SK-N-SH (cell line): ENCODE measurements at regions not wholly inside any gene's neighbourhood (a gene's known extent, or its start where the extent isn't known, plus 50 kb on each side); places are given as distances from the start of the nearest gene placed in this dataset.
A peak's percentile ranks its signal among the peaks of the same experiment; 100 is the strongest.

Source experiments
- CTCF ChIA-PET: fragments of 300-600, 350-600 bp; formaldehyde crosslinking; extraction: SDS; loops from one replicate; lab custom pipeline; 2021; lab: Yijun Ruan, JAX
- POLR2A ChIA-PET: fragments of 350-600 bp; sonication (Branson Sonifier 250); formaldehyde crosslinking; extraction: SDS; loops from one replicate; lab custom pipeline; 2020; ENCODE audit warnings: antibody characterized with exemption, inconsistent platforms; lab: Yijun Ruan, JAX
- DNase-seq: peaks from one replicate; pipeline ENCODE4 v3.0.0; 2012
- H2AFZ ChIP-seq: fragments of 200-600 bp; sonication (generic); 2 replicates; pipeline ENCODE4 v1.8.1; 2016; ENCODE audit warnings: antibody characterized with exemption, mild to moderate bottlenecking, low read depth
- H3F3A ChIP-seq: fragments of 200-600 bp; sonication (generic); replicated peaks from 2 replicates; pipeline ENCODE3; 2016; ENCODE audit warnings: antibody characterized with exemption, mild to moderate bottlenecking; ENCODE audit not compliant: insufficient read depth
- H3K27ac ChIP-seq, 2 experiments: fragments of 200-500 bp in 1 of 2; fragments of 200-600 bp in 1 of 2; sonication (Bioruptor generic) in 1 of 2; sonication (generic), shearing (Covaris generic) in 1 of 2; 2 replicates each; pipeline versions ENCODE4 v1.5.1 to v1.6.1; 2014 to 2016; ENCODE audit warnings: low read depth in 2 of 2, inconsistent platforms in 1 of 2, low read length in 1 of 2, mild to moderate bottlenecking in 1 of 2, mixed read lengths in 1 of 2
- H3K27me3 ChIP-seq: fragments of 200-600 bp; sonication (generic), shearing (Covaris generic); 2 replicates; pipeline ENCODE4 v1.6.1; 2016; ENCODE audit warnings: mixed run types; ENCODE audit not compliant: insufficient read depth
- H3K36me3 ChIP-seq, 2 experiments: fragments of 200-500 bp in 1 of 2; fragments of 200-600 bp in 1 of 2; sonication (Bioruptor generic) in 1 of 2; sonication (generic) in 1 of 2; replicated peaks in 1 of 2; 2 replicates each; pipeline versions ENCODE3 to v1.5.1; 2014 to 2016; ENCODE audit warnings: low read length in 1 of 2, mild to moderate bottlenecking in 1 of 2; ENCODE audit not compliant: insufficient read depth in 2 of 2, control insufficient read depth in 1 of 2
- H3K4me1 ChIP-seq, 2 experiments: fragments of 200-500 bp in 1 of 2; fragments of 200-600 bp in 1 of 2; sonication (Bioruptor generic) in 1 of 2; sonication (generic), shearing (Covaris generic) in 1 of 2; 2 replicates each; pipeline versions ENCODE4 v1.5.1 to v1.6.1; 2014 to 2016; ENCODE audit warnings: low read depth in 1 of 2, low read length in 1 of 2, mixed run types in 1 of 2; ENCODE audit not compliant: insufficient read depth in 2 of 2, control insufficient read depth in 1 of 2
- H3K4me2 ChIP-seq: fragments of 200-600 bp; sonication (generic), shearing (Covaris generic); 2 replicates; pipeline ENCODE4 v1.6.1; 2017; ENCODE audit warnings: mixed run types
- H3K4me3 ChIP-seq, 2 experiments: fragments of 200-500 bp in 1 of 2; fragments of 200-600 bp in 1 of 2; sonication (Bioruptor generic) in 1 of 2; sonication (generic), shearing (Covaris generic) in 1 of 2; 2 replicates each; pipeline versions ENCODE4 v1.5.1 to v1.8.1; 2014 to 2016; ENCODE audit warnings: low read depth in 2 of 2, inconsistent platforms in 1 of 2, low read length in 1 of 2, mild to moderate bottlenecking in 1 of 2, mixed read lengths in 1 of 2, moderate library complexity in 1 of 2
- H3K79me2 ChIP-seq: fragments of 200-600 bp; sonication (generic); 2 replicates; pipeline ENCODE4 v1.8.1; 2017; ENCODE audit warnings: mild to moderate bottlenecking; ENCODE audit not compliant: insufficient read depth
- H3K9ac ChIP-seq: fragments of 200-600 bp; sonication (generic); 2 replicates; pipeline ENCODE4 v1.6.1; 2017; ENCODE audit warnings: mixed run types
- H3K9me2 ChIP-seq: fragments of 200-600 bp; sonication (generic); 2 replicates; pipeline ENCODE4 v1.6.1; 2017; ENCODE audit warnings: mixed run types
- H3K9me3 ChIP-seq: fragments of 200-600 bp; sonication (generic); 2 replicates; pipeline ENCODE4 v1.6.1; 2017; ENCODE audit warnings: mixed run types, mild to moderate bottlenecking, moderate library complexity
- H4K20me1 ChIP-seq: fragments of 200-600 bp; sonication (generic); 2 replicates; pipeline ENCODE4 v1.6.1; 2017; ENCODE audit warnings: mild to moderate bottlenecking, mixed run types; ENCODE audit not compliant: insufficient read depth
- CHD2 ChIP-seq: fragments of 150-350 bp; IDR thresholded peaks from 2 replicates; pipeline ENCODE4 v1.6.1; 2018; ENCODE audit warnings: low read length; ENCODE audit not compliant: partially characterized antibody
- EP300 ChIP-seq, 2 experiments: IDR thresholded peaks; 2 replicates each; pipeline versions ENCODE4 v1.4.0 to v1.6.1; 2012; ENCODE audit warnings: borderline replicate concordance in 1 of 2, low read depth in 1 of 2, low read length in 1 of 2
- FOSL2 ChIP-seq: IDR thresholded peaks from 2 replicates; pipeline ENCODE4 v1.4.0; 2012; ENCODE audit warnings: low read depth, mild to moderate bottlenecking, moderate library complexity, borderline replicate concordance
- FOXJ3 ChIP-seq: sonication (generic); formaldehyde crosslinking; IDR thresholded peaks from 2 replicates; pipeline ENCODE4 v1.5.1; 2020; ENCODE audit warnings: mild to moderate bottlenecking, missing genetic modification reagents
- FOXM1 ChIP-seq: IDR thresholded peaks from 2 replicates; pipeline ENCODE4 v1.4.0; 2012; ENCODE audit warnings: low read depth, mild to moderate bottlenecking
- GABPA ChIP-seq: IDR thresholded peaks from 2 replicates; pipeline ENCODE4 v1.4.0; 2012; ENCODE audit warnings: low read depth, mild to moderate bottlenecking
- GATA2 ChIP-seq: sonication (generic); formaldehyde crosslinking; IDR thresholded peaks from 2 replicates; pipeline ENCODE4 v1.5.0; 2020; ENCODE audit warnings: mild to moderate bottlenecking, missing genetic modification reagents
- JUND ChIP-seq: IDR thresholded peaks from 2 replicates; pipeline ENCODE4 v1.4.0; 2012
- MEF2A ChIP-seq: IDR thresholded peaks from 2 replicates; pipeline ENCODE4 v1.4.0; 2012; ENCODE audit warnings: low read depth, borderline replicate concordance
- NFIC ChIP-seq: IDR thresholded peaks from 2 replicates; pipeline ENCODE4 v1.4.0; 2012; ENCODE audit warnings: borderline replicate concordance
- NRF1 ChIP-seq: IDR thresholded peaks from 2 replicates; pipeline ENCODE4 v1.6.1; 2012; ENCODE audit warnings: low read depth, mild to moderate bottlenecking, low read length
- POLR2AphosphoS5 ChIP-seq: IDR thresholded peaks from 2 replicates; pipeline ENCODE4 v1.6.1; 2012; ENCODE audit warnings: low read depth, low read length
- RAD21 ChIP-seq: IDR thresholded peaks from 2 replicates; pipeline ENCODE4 v1.6.1; 2012; ENCODE audit warnings: mild to moderate bottlenecking, low read length
- RCOR1 ChIP-seq: fragments of 150-350 bp; IDR thresholded peaks from 2 replicates; pipeline ENCODE4 v1.6.1; 2017; ENCODE audit warnings: antibody characterized with exemption, low read length
- REST ChIP-seq: IDR thresholded peaks from 2 replicates; pipeline ENCODE4 v1.6.1; 2012; ENCODE audit warnings: mild to moderate bottlenecking, low read depth, low read length, moderate library complexity
- RXRA ChIP-seq: IDR thresholded peaks from 2 replicates; pipeline ENCODE4 v1.4.0; 2012; ENCODE audit warnings: low read depth, mild to moderate bottlenecking, borderline replicate concordance
- TCF12 ChIP-seq: IDR thresholded peaks from 2 replicates; pipeline ENCODE4 v1.4.0; 2012
- TEAD4 ChIP-seq: IDR thresholded peaks from 2 replicates; pipeline ENCODE4 v1.4.0; 2012; ENCODE audit warnings: mild to moderate bottlenecking, borderline replicate concordance; ENCODE audit not compliant: insufficient read depth
- WGBS: methylation state at CpG from one replicate; pipeline ENCODE4 v1.1.6; 2017; ENCODE audit warnings: low lambda C conversion rate; 5-methylcytosine and 5-hydroxymethylcytosine counted together
- TF ChIP-seq, protein P1 (sequence below): IDR thresholded peaks from 2 replicates; pipeline ENCODE4 v1.4.0; 2012; ENCODE audit warnings: low read depth
- TF ChIP-seq, protein P2 (sequence below): IDR thresholded peaks from 2 replicates; pipeline ENCODE4; 2012

- ChIA-PET CTCF (no interaction called here), POLR2A (no interaction called here)
- WGBS: 100% methylated on average over 3 of the region's 3 CpGs
Observed at GRCh38 chr9:87075537-87075936, 128.2 kb upstream of the GAS1 start.

GRCh38 chr9:87076825-87077224 is 129.5 kb upstream of the GAS1 start:
- POLR2A ChIA-PET: no interaction called here
- 38% methylated on average over 2 of the region's 2 CpGs for WGBS
- CTCF ChIA-PET: no interaction called here

More at GRCh38 chr9:87075537-87075936, 128.2 kb upstream of the GAS1 start:
- no peaks in the 10 kb centered on the region for H3K27me3 ChIP-seq
- no peaks in the 10 kb centered on the region for H3K9me2 ChIP-seq
- H2AFZ ChIP-seq: no peak overlapping the region
- no peak for DNase-seq
- H3K27ac ChIP-seq: no peak overlapping the region
- no peak overlapping the region for H3K4me2 ChIP-seq
- H3K4me1 ChIP-seq: peaks cover under 1 to 4% of the 10 kb centered on the region in 2 experiments; a peak in 3 of 4 replicates
- H4K20me1 ChIP-seq: no peaks in the 10 kb centered on the region
- H3F3A ChIP-seq: no peaks in the 10 kb centered on the region
- no peaks in the 10 kb centered on the region for H3K79me2 ChIP-seq
- TF ChIP-seq NRF1: no peak
- TF ChIP-seq JUND: no peak
- TF ChIP-seq RAD21: 0 out of 2 replicates have a peak, but pooled peaks have one; percentile 7
- no peak overlapping the region for H3K9ac ChIP-seq
- no peaks in the 10 kb centered on the region for H3K36me3 ChIP-seq
- H3K9me3 ChIP-seq: no peaks in the 10 kb centered on the region
- no peak overlapping the region for H3K4me3 ChIP-seq

More at GRCh38 chr9:87076825-87077224, 129.5 kb upstream of the GAS1 start:
- H3K27me3 ChIP-seq: no peaks in the 10 kb centered on the region
- H3K36me3 ChIP-seq: no peaks in the 10 kb centered on the region
- H3K4me2 ChIP-seq: no peak overlapping the region
- no peak overlapping the region for H3K4me3 ChIP-seq
- no peaks in the 10 kb centered on the region for H3K9me3 ChIP-seq
- no peaks in the 10 kb centered on the region for H3K9me2 ChIP-seq
- no peak for DNase-seq
- no peaks in the 10 kb centered on the region for H3K79me2 ChIP-seq
- no peak overlapping the region for H2AFZ ChIP-seq
- no peak overlapping the region for H3K9ac ChIP-seq
- TF ChIP-seq RXRA (peak; percentile 79; the same call in 1 of the 2 replicates), FOXJ3 (CRISPR knock-in tag) (no peak), CHD2 (no peak), TEAD4 (peak; percentile 52; the same call in 1 of the 2 replicates), RCOR1 (no peak), GATA2 (CRISPR knock-in tag) (no peak), POLR2AphosphoS5 (peak; percentile 56; the same call in 1 of the 2 replicates), GABPA (no peak), FOXM1 (peak; percentile 47; the same call in 1 of the 2 replicates), NFIC (peak; percentile 81), MEF2A (no peak; the same call in 1 of the 2 replicates), EP300 (IDR thresholded peaks at IDR 0.05; ENCODE audit: borderline replicate concordance in 1 of 2, low read depth in 1 of 2, low read length in 1 of 2) (peak in 1 of 2 experiments; percentile 70; a peak in 1 of 4 replicates), JUND (peak; percentile 45), TCF12 (peak; percentile 91), REST (no peak), FOSL2 (peak; percentile 61; the same call in 1 of the 2 replicates)
- TF ChIP-seq, protein P1, sequence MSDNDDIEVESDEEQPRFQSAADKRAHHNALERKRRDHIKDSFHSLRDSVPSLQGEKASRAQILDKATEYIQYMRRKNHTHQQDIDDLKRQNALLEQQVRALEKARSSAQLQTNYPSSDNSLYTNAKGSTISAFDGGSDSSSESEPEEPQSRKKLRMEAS: 0 out of 2 replicates have a peak, but pooled peaks have one; percentile 39
- TF ChIP-seq, protein P2, sequence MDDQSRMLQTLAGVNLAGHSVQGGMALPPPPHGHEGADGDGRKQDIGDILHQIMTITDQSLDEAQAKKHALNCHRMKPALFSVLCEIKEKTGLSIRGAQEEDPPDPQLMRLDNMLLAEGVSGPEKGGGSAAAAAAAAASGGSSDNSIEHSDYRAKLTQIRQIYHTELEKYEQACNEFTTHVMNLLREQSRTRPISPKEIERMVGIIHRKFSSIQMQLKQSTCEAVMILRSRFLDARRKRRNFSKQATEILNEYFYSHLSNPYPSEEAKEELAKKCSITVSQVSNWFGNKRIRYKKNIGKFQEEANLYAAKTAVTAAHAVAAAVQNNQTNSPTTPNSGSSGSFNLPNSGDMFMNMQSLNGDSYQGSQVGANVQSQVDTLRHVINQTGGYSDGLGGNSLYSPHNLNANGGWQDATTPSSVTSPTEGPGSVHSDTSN: peak; percentile 83
- peak overlapping the region in 1 of 2 experiments; percentile 56; a peak in 1 of 4 replicates for H3K27ac ChIP-seq
- H3K4me1 ChIP-seq: peaks cover 6 to 7% of the 10 kb centered on the region in 2 experiments; a peak in 3 of 4 replicates
- H4K20me1 ChIP-seq: no peaks in the 10 kb centered on the region
- no peaks in the 10 kb centered on the region for H3F3A ChIP-seq
